HuH-7 (cell line): ENCODE measurements at regions not wholly inside any gene's neighbourhood (a gene's known extent, or its start where the extent isn't known, plus 50 kb on each side); places are given as distances from the start of the nearest gene placed in this dataset.
A peak's percentile ranks its signal among the peaks of the same experiment; 100 is the strongest.

ENCODE experiments used
- DNase-seq: peaks from one replicate; pipeline ENCODE4 v3.0.0; 2011; ENCODE audit warnings: low spot score

GRCh38 chr2:129205176-129205575, 774.3 kb upstream of the RAB6C start:
- DNase-seq = no peak

- DNase-seq = no peak
Measured at GRCh38 chr2:129205766-129206165, 773.7 kb upstream of the RAB6C start.

GRCh38 chr2:129212299-129212958, 767.0 kb upstream of the RAB6C start:
- no peak for DNase-seq

- no peak for DNase-seq
Measured at GRCh38 chr2:129224022-129224421, 755.4 kb upstream of the RAB6C start.

GRCh38 chr2:129224486-129224885, 755.0 kb upstream of the RAB6C start:
- no peak for DNase-seq

- no peak for DNase-seq
Measured at GRCh38 chr2:129229196-129229595, 750.3 kb upstream of the RAB6C start.

GRCh38 chr2:129229830-129230441, 749.5 kb upstream of the RAB6C start:
- no peak for DNase-seq

GRCh38 chr2:129231924-129232323, 747.5 kb upstream of the RAB6C start:
- DNase-seq = no peak

- no peak for DNase-seq
Measured at GRCh38 chr2:129233166-129233565, 746.3 kb upstream of the RAB6C start.

- no peak for DNase-seq
Measured at GRCh38 chr2:129233751-129234406, 745.6 kb upstream of the RAB6C start.

GRCh38 chr2:129236601-129237000, 742.9 kb upstream of the RAB6C start:
- DNase-seq = no peak

- no peak for DNase-seq
Measured at GRCh38 chr2:129237966-129238725, 741.3 kb upstream of the RAB6C start.

- DNase-seq = no peak
Measured at GRCh38 chr2:129239141-129239540, 740.3 kb upstream of the RAB6C start.

GRCh38 chr2:129240061-129240460, 739.4 kb upstream of the RAB6C start:
- no peak for DNase-seq

- no peak for DNase-seq
Measured at GRCh38 chr2:129242269-129242668, 737.2 kb upstream of the RAB6C start.

GRCh38 chr2:129247751-129248150, 731.7 kb upstream of the RAB6C start:
- no peak for DNase-seq

GRCh38 chr2:129248198-129248597, 731.3 kb upstream of the RAB6C start:
- DNase-seq = no peak

GRCh38 chr2:129252781-129253460, 726.5 kb upstream of the RAB6C start:
- DNase-seq = no peak

GRCh38 chr2:129253461-129253812, 726.0 kb upstream of the RAB6C start:
- peak; percentile 15 for DNase-seq

- no peak for DNase-seq
Measured at GRCh38 chr2:129254718-129255117, 724.7 kb upstream of the RAB6C start.

GRCh38 chr2:129255610-129256313, 723.7 kb upstream of the RAB6C start:
- DNase-seq = no peak

GRCh38 chr2:129256642-129257041, 722.8 kb upstream of the RAB6C start:
- no peak for DNase-seq
